Left renal pelvis (tissue), 4 donors: ENCODE measurements at regions not wholly inside any gene's neighbourhood (a gene's known extent, or its start where the extent isn't known, plus 50 kb on each side); places are given as distances from the start of the nearest gene placed in this dataset.

Experiments used
- DNase-seq, 4 donors: peaks; one replicate each; pipeline ENCODE4 v3.0.0-alpha.2; 2013; ENCODE audit warnings: low read depth in 4 of 4, low spot score in 3 of 4

GRCh38 chr16:64475627-64476351, 646.1 kb downstream of the CDH11 start:
- no peak for DNase-seq

GRCh38 chr16:64470916-64471315, 650.9 kb downstream of the CDH11 start:
- no peak for DNase-seq

- no peak for DNase-seq
Measured at GRCh38 chr16:64469906-64470702, 651.8 kb downstream of the CDH11 start.

GRCh38 chr16:64469351-64469750, 652.5 kb downstream of the CDH11 start:
- DNase-seq = no peak

- no peak for DNase-seq
Measured at GRCh38 chr16:64468515-64469090, 653.3 kb downstream of the CDH11 start.

GRCh38 chr16:64459821-64460220, 662.0 kb downstream of the CDH11 start:
- DNase-seq = no peak

- DNase-seq = no peak
Measured at GRCh38 chr16:64459402-64459801, 662.5 kb downstream of the CDH11 start.

- no peak for DNase-seq
Measured at GRCh38 chr16:64455275-64455674, 666.6 kb downstream of the CDH11 start.

GRCh38 chr16:64453646-64454045, 668.2 kb downstream of the CDH11 start:
- no peak for DNase-seq

GRCh38 chr16:64452446-64452845, 669.4 kb downstream of the CDH11 start:
- DNase-seq = no peak

- no peak for DNase-seq
Measured at GRCh38 chr16:64450177-64450576, 671.7 kb downstream of the CDH11 start.

- DNase-seq = no peak
Measured at GRCh38 chr16:64449506-64449905, 672.4 kb downstream of the CDH11 start.

- DNase-seq = no peak
Measured at GRCh38 chr16:64445649-64446048, 676.2 kb downstream of the CDH11 start.

- no peak for DNase-seq
Measured at GRCh38 chr16:64445245-64445644, 676.6 kb downstream of the CDH11 start.

GRCh38 chr16:64440421-64440831, 681.4 kb downstream of the CDH11 start:
- DNase-seq = no peak

- no peak for DNase-seq
Measured at GRCh38 chr16:64440005-64440404, 681.9 kb downstream of the CDH11 start.

- DNase-seq = no peak
Measured at GRCh38 chr16:64437706-64438324, 684.0 kb downstream of the CDH11 start.

GRCh38 chr16:64434526-64435069, 687.3 kb downstream of the CDH11 start:
- DNase-seq = no peak

- no peak for DNase-seq
Measured at GRCh38 chr16:64428463-64429113, 693.3 kb downstream of the CDH11 start.

GRCh38 chr16:64426131-64426666, 695.7 kb downstream of the CDH11 start:
- DNase-seq = no peak
